Right lobe of liver (tissue), 4 donors: ENCODE measurements at regions not wholly inside any gene's neighbourhood (a gene's known extent, or its start where the extent isn't known, plus 50 kb on each side); places are given as distances from the start of the nearest gene placed in this dataset.

Source experiments
- CTCF ChIP-seq, 4 donors: fragments of 200-600 bp in 3 of 4; fragments of 450-650 bp in 1 of 4; IDR thresholded peaks; one replicate each; pipeline versions ENCODE4 v1.5.1 to v1.8.0; 2016 to 2022; ENCODE audit warnings: antibody characterized with exemption in 4 of 4, mild to moderate bottlenecking in 2 of 4
- POLR2A ChIP-seq: fragments of 450-650 bp; IDR thresholded peaks from one replicate; pipeline ENCODE4 v1.6.1; 2017; ENCODE audit warnings: antibody characterized with exemption, mild to moderate bottlenecking
- donor health status: DM: no; HTN: no; CAD: no.
- donor health status: DM: no; HTN: no; CAD: no.
- donor health status: DM: no; HTN: yes; CAD: no.

- TF ChIP-seq CTCF (IDR thresholded peaks at IDR 0.05) (no peak), POLR2A (no peak)
Observed at GRCh38 chr16:61364990-61365389, 671.2 kb downstream of the CDH8 start.
